CD4-positive, alpha-beta T cell (primary cell): ENCODE measurements at regions not wholly inside any gene's neighbourhood (a gene's known extent, or its start where the extent isn't known, plus 50 kb on each side); places are given as distances from the start of the nearest gene placed in this dataset.

Experiments
- ATAC-seq: fragments of 200-7000 bp; cut with Tn5 transposase; one replicate; pipeline ENCODE4 v1.10.0; 2022; ENCODE audit warnings: mild to moderate bottlenecking; ENCODE audit not compliant: poor library complexity
- CTCF ChIA-PET: fragments of 350-600 bp; sonication (Branson Sonifier 250); formaldehyde crosslinking; loops from one replicate; lab custom pipeline; 2021; ENCODE audit warnings: antibody characterized with exemption, inconsistent platforms; lab: Charles Lee
- POLR2A ChIA-PET: fragments of 350-600 bp; sonication (Branson Sonifier 250); formaldehyde crosslinking; loops from one replicate; lab custom pipeline; 2021; ENCODE audit warnings: antibody characterized with exemption, inconsistent platforms; lab: Charles Lee
- DNase-seq, 14 experiments: peaks; one replicate each; pipeline ENCODE4 v3.0.0-alpha.2; 2013 to 2020; ENCODE audit warnings: mixed read lengths in 2 of 14
- H3K27ac ChIP-seq, 2 donors: one replicate each; pipeline versions ENCODE4 v1.5.1 to v1.7.0; 2013; ENCODE audit warnings: low read length in 2 of 2, low read depth in 1 of 2, mild to moderate bottlenecking in 1 of 2
- H3K27me3 ChIP-seq, 2 experiments: 1 replicate in 1 of 2; 2 replicates in 1 of 2; pipeline versions ENCODE4 v1.6.1 to v1.7.0; 2013; ENCODE audit warnings: low read length in 2 of 2, control low read depth in 1 of 2, mild to moderate bottlenecking in 1 of 2, moderate library complexity in 1 of 2; ENCODE audit not compliant: insufficient read depth in 2 of 2, control insufficient read depth in 1 of 2
- H3K36me3 ChIP-seq: one replicate; pipeline ENCODE4 v1.6.1; 2013; ENCODE audit warnings: low read length, control low read depth; ENCODE audit not compliant: insufficient read depth
- H3K4me1 ChIP-seq: one replicate; pipeline ENCODE4 v1.6.1; 2013; ENCODE audit warnings: low read length, control low read depth; ENCODE audit not compliant: insufficient read depth
- H3K4me3 ChIP-seq: one replicate; pipeline ENCODE4 v1.5.1; 2013; ENCODE audit warnings: mild to moderate bottlenecking, low read length, moderate library complexity
- H3K9me3 ChIP-seq, 2 experiments: 1 replicate in 1 of 2; 2 replicates in 1 of 2; pipeline versions ENCODE4 v1.6.1 to v1.7.0; 2013; ENCODE audit warnings: low read length in 2 of 2, mild to moderate bottlenecking in 2 of 2, control low read depth in 1 of 2, moderate library complexity in 1 of 2; ENCODE audit not compliant: control insufficient read depth in 1 of 2, insufficient read depth in 1 of 2
- H3K27ac Mint-ChIP-seq: one replicate; pipeline ENCODE4 v1.8.0; 2020; ENCODE audit warnings: mixed read lengths
- H3K27me3 Mint-ChIP-seq: one replicate; pipeline ENCODE4 v1.8.0; 2021; ENCODE audit warnings: mixed read lengths
- H3K36me3 Mint-ChIP-seq: one replicate; pipeline ENCODE4 v1.8.0; 2021; ENCODE audit warnings: low read depth, mixed read lengths
- H3K4me1 Mint-ChIP-seq: one replicate; pipeline ENCODE4 v1.8.0; 2021; ENCODE audit warnings: low read depth, mixed read lengths
- H3K4me3 Mint-ChIP-seq: one replicate; pipeline ENCODE4 v1.8.0; 2020; ENCODE audit warnings: mild to moderate bottlenecking, mixed read lengths
- H3K9me3 Mint-ChIP-seq: one replicate; pipeline ENCODE4 v1.8.0; 2020; ENCODE audit warnings: mixed read lengths
- CTCF ChIP-seq: fragments of 200-600 bp; IDR thresholded peaks from one replicate; pipeline ENCODE4 v1.8.0; 2022; ENCODE audit warnings: antibody characterized with exemption, mild to moderate bottlenecking
- intact Hi-C, 2 experiments: fragments of 100-400 bp; cut with DNase I in 1 of 2; cut with micrococcal nuclease in 1 of 2; formaldehyde crosslinking; loops; one replicate each; pipeline versions ENCODE4 v1.15.1 to v1.9.0; 2023 to 2025; cut with DNase I, micrococcal nuclease

- DNase-seq (no peak), ATAC-seq (no peak)
- Histone ChIP-seq H3K27me3 (no peaks in the 10 kb centered on the region), H3K27ac (no peak overlapping the region), H3K36me3 (no peaks in the 10 kb centered on the region), H3K9me3 (peaks cover 0 to 4% of the 10 kb centered on the region in 2 experiments), H3K4me3 (no peak overlapping the region), H3K4me1 (no peaks in the 10 kb centered on the region)
- Mint-ChIP-seq H3K9me3 (peaks cover 6% of the 10 kb centered on the region), H3K36me3 (no peaks in the 10 kb centered on the region), H3K27ac (no peak overlapping the region), H3K4me3 (no peak overlapping the region), H3K4me1 (no peaks in the 10 kb centered on the region), H3K27me3 (no peaks in the 10 kb centered on the region)
- ChIA-PET CTCF (no interaction called here), POLR2A (no interaction called here)
- TF ChIP-seq CTCF = no peak
- intact Hi-C loops = no loop called here
These were observed 621.0 kb upstream of the ADAMTS16 start for GRCh38 chr5:4518903-4519672.

- Mint-ChIP-seq H3K36me3 (no peaks in the 10 kb centered on the region), H3K4me1 (no peaks in the 10 kb centered on the region), H3K27me3 (no peaks in the 10 kb centered on the region), H3K4me3 (no peak overlapping the region), H3K9me3 (peaks cover 7% of the 10 kb centered on the region), H3K27ac (no peak overlapping the region)
- Histone ChIP-seq H3K27me3 (no peaks in the 10 kb centered on the region), H3K4me3 (no peak overlapping the region), H3K36me3 (no peaks in the 10 kb centered on the region), H3K27ac (no peak overlapping the region), H3K4me1 (no peaks in the 10 kb centered on the region), H3K9me3 (peaks cover 0 to 10% of the 10 kb centered on the region in 2 experiments)
- ATAC-seq = no peak
- no peak for TF ChIP-seq CTCF
- CTCF ChIA-PET = no interaction called here
- intact Hi-C loops = no loop called here
- POLR2A ChIA-PET = no interaction called here
- no peak for DNase-seq
These were observed 619.6 kb upstream of the ADAMTS16 start for GRCh38 chr5:4520559-4520958.

- H3K4me1 Mint-ChIP-seq = no peaks in the 10 kb centered on the region
- DNase-seq (no peak), ATAC-seq (no peak)
- peaks cover 5% of the 10 kb centered on the region for H3K9me3 Mint-ChIP-seq
- peaks cover 0 to 11% of the 10 kb centered on the region in 2 experiments for H3K9me3 ChIP-seq
- H3K27ac Mint-ChIP-seq = no peak overlapping the region
- ChIA-PET CTCF (no interaction called here), POLR2A (no interaction called here)
- intact Hi-C loops = no loop called here
- H3K4me3 Mint-ChIP-seq = no peak overlapping the region
- H3K4me1 ChIP-seq = no peaks in the 10 kb centered on the region
- H3K36me3 Mint-ChIP-seq = no peaks in the 10 kb centered on the region
- no peaks in the 10 kb centered on the region for H3K27me3 Mint-ChIP-seq
- TF ChIP-seq CTCF = no peak
- H3K27ac ChIP-seq = no peak overlapping the region
- H3K36me3 ChIP-seq = no peaks in the 10 kb centered on the region
- H3K27me3 ChIP-seq = no peaks in the 10 kb centered on the region
- H3K4me3 ChIP-seq = no peak overlapping the region
These were observed 617.1 kb upstream of the ADAMTS16 start for GRCh38 chr5:4523038-4523437.
